ENCODE measurements at regions not wholly inside any gene's neighbourhood (a gene's known extent, or its start where the extent isn't known, plus 50 kb on each side); places are given as distances from the start of the nearest gene placed in this dataset.
A peak's percentile ranks its signal among the peaks of the same experiment; 100 is the strongest.

DNA sequence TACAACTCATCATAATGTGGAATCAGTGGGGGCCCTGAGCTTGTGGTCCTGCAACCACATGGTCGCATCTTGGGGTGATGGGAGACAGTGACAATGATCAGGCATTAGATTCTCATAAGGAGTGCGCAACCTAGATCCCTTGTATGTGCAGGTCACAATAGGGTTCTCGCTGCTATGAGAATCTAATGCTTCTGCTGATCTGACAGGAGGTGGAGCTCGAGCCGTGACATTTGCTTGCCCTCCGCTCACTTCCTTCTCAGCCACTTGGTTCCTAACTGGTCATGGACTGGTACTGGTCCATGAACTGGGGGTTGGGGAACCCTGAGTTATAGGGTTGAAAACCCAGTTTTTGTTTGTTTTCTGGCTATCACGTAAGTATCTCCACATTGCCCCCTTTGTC is 1290.9 kb upstream of the ATXN8OS start:
- CTCF ChIA-PET: interaction anchor here (1.0 kb wide), 1 partner anchor 111 kb away, joined by 3 read pairs; no protein-coding TSS in a partner anchor
- H3K36me3 Mint-ChIP-seq (ENCODE audit: insufficient read depth, unreplicated experiment): no peaks in the 10 kb centered on the region

DNA sequence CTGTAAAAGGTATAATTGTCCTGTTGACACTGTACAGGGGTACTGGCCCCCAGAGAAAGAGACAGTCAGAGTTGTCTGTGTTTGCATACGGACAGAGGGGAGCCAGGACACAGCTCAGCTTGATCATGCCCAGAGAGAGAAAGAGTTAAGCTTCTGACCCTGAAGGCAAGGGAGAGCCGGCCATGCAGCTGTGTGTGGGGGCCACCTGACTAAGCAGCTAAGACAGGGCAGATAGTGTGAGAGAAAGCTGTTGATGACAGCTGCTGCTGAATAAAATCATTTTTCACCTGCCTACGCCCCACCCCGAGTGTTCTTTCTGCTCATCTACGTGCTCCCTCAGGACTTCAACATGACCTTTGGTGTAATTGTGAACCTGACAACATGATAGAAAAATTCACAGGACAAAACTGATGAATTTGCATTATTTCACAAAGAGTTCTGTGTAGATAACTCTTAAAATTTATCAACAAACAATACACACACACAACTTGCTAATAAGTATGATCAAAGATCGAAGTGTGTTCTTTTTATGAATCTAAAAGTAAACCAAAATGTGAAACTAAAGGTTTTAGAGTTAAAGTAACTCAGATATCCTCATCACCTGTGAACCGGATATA is 1294.3 kb upstream of the ATXN8OS start:
- DNase-seq: no peak
- no TSS peak for BruUV-seq (replicated peaks)
- Histone ChIP-seq H3K4me3 (ENCODE audit: low read depth, low read length) (no peak overlapping the region), H3K36me3 (ENCODE audit: control insufficient read depth, insufficient read depth, low read length) (no peaks in the 10 kb centered on the region), H3K9me3 (no peaks in the 10 kb centered on the region), H3K4me1 (no peaks in the 10 kb centered on the region), H3K27me3 (replicated peaks; ENCODE audit: control insufficient read depth, insufficient read depth, low read length) (no peaks in the 10 kb centered on the region)
- intact Hi-C loops (cut with micrococcal nuclease; ENCODE audit: unreplicated experiment): loop anchor here (10.0 kb wide), 1 partner anchor 508 kb away; no protein-coding TSS in a partner anchor
- H3K9me3 Mint-ChIP-seq (ENCODE audit: unreplicated experiment): no peaks in the 10 kb centered on the region
- H3K27me3 Mint-ChIP-seq (ENCODE audit: insufficient read depth, unreplicated experiment): no peaks in the 10 kb centered on the region
- no peak overlapping the region for H3K4me3 Mint-ChIP-seq (ENCODE audit: unreplicated experiment)
- POLR2A ChIA-PET: no interaction called here
- H3K36me3 Mint-ChIP-seq (ENCODE audit: insufficient read depth, unreplicated experiment): no peaks in the 10 kb centered on the region
- H3K27ac Mint-ChIP-seq (ENCODE audit: unreplicated experiment): no peak overlapping the region
- CTCF ChIA-PET: interaction anchor here (0.8 kb wide), 1 partner anchor 114 kb away, joined by 4 read pairs; no protein-coding TSS in a partner anchor
- no peaks in the 10 kb centered on the region for H3K4me1 Mint-ChIP-seq (ENCODE audit: low read depth, unreplicated experiment)
- TF ChIP-seq, protein P1, sequence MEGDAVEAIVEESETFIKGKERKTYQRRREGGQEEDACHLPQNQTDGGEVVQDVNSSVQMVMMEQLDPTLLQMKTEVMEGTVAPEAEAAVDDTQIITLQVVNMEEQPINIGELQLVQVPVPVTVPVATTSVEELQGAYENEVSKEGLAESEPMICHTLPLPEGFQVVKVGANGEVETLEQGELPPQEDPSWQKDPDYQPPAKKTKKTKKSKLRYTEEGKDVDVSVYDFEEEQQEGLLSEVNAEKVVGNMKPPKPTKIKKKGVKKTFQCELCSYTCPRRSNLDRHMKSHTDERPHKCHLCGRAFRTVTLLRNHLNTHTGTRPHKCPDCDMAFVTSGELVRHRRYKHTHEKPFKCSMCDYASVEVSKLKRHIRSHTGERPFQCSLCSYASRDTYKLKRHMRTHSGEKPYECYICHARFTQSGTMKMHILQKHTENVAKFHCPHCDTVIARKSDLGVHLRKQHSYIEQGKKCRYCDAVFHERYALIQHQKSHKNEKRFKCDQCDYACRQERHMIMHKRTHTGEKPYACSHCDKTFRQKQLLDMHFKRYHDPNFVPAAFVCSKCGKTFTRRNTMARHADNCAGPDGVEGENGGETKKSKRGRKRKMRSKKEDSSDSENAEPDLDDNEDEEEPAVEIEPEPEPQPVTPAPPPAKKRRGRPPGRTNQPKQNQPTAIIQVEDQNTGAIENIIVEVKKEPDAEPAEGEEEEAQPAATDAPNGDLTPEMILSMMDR (IDR thresholded peaks at IDR 0.05; ENCODE audit: insufficient read depth in 1 of 2, low read depth in 1 of 2, low read length in 1 of 2, severe bottlenecking in 1 of 2, unreplicated experiment in 1 of 2): no peak

More for the DNA sequence above, 1290.9 kb upstream of the ATXN8OS start:
- Histone ChIP-seq H3K4me1 (no peaks in the 10 kb centered on the region), H3K9me3 (no peaks in the 10 kb centered on the region), H3K36me3 (ENCODE audit: control insufficient read depth, insufficient read depth, low read length) (no peaks in the 10 kb centered on the region), H3K4me3 (ENCODE audit: low read depth, low read length) (no peak overlapping the region), H3K27me3 (replicated peaks; ENCODE audit: control insufficient read depth, insufficient read depth, low read length) (no peaks in the 10 kb centered on the region)
- POLR2A ChIA-PET: no interaction called here
- H3K27ac Mint-ChIP-seq (ENCODE audit: unreplicated experiment): no peak overlapping the region
- DNase-seq: peak in 1 of 2 experiments; percentile 10
- H3K4me1 Mint-ChIP-seq (ENCODE audit: low read depth, unreplicated experiment): no peaks in the 10 kb centered on the region
- BruUV-seq (replicated peaks): no TSS peak
- intact Hi-C loops (cut with micrococcal nuclease; ENCODE audit: unreplicated experiment): loop anchor here (1.0 to 10.0 kb wide), 2 partner anchors 111 to 512 kb away; no protein-coding TSS in a partner anchor
- H3K9me3 Mint-ChIP-seq (ENCODE audit: unreplicated experiment): no peaks in the 10 kb centered on the region
- H3K27me3 Mint-ChIP-seq (ENCODE audit: insufficient read depth, unreplicated experiment): no peaks in the 10 kb centered on the region
- H3K4me3 Mint-ChIP-seq (ENCODE audit: unreplicated experiment): no peak overlapping the region
- TF ChIP-seq, protein P1 (IDR thresholded peaks at IDR 0.05; ENCODE audit: insufficient read depth in 1 of 2, low read depth in 1 of 2, low read length in 1 of 2, severe bottlenecking in 1 of 2, unreplicated experiment in 1 of 2): peak in 1 of 2 experiments; percentile 7

DNA sequence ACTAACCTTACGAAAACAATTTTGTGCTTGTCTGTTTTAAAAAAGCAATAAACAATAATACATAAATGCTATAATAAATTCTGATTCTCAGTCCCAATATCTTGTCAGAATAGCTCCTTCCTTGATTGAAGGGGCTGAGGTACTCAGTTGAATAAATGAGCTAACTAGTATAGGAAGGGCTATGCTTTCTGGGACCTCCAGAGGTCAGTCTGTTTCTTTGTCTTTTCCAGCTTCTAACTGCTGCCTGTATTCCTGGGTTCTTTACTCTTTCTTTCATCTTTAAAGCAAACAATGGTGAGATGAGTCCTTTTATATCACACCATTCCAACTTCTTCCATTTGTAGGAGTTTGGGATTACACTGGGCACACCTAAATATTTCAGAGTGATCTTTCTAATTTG is 1297.0 kb upstream of the ATXN8OS start:
- H3K4me3 Mint-ChIP-seq (ENCODE audit: unreplicated experiment): no peak overlapping the region
- peak in 1 of 2 experiments; percentile 16 for DNase-seq
- no peaks in the 10 kb centered on the region for H3K9me3 Mint-ChIP-seq (ENCODE audit: unreplicated experiment)
- no peaks in the 10 kb centered on the region for H3K9me3 ChIP-seq
- no peaks in the 10 kb centered on the region for H3K4me1 Mint-ChIP-seq (ENCODE audit: low read depth, unreplicated experiment)
- H3K4me3 ChIP-seq (ENCODE audit: low read depth, low read length): no peak overlapping the region
- H3K27me3 ChIP-seq (replicated peaks; ENCODE audit: control insufficient read depth, insufficient read depth, low read length): no peaks in the 10 kb centered on the region
- no peaks in the 10 kb centered on the region for H3K36me3 ChIP-seq (ENCODE audit: control insufficient read depth, insufficient read depth, low read length)
- intact Hi-C loops (cut with micrococcal nuclease; ENCODE audit: unreplicated experiment): loop anchor here (1.0 to 10.0 kb wide), 3 partner anchors 117 to 514 kb away; no protein-coding TSS in a partner anchor
- no TSS peak for BruUV-seq (replicated peaks)
- POLR2A ChIA-PET: no interaction called here
- TF ChIP-seq, protein P1 (IDR thresholded peaks at IDR 0.05; ENCODE audit: insufficient read depth in 1 of 2, low read depth in 1 of 2, low read length in 1 of 2, severe bottlenecking in 1 of 2, unreplicated experiment in 1 of 2): peak; percentile 23 to 61
- CTCF ChIA-PET: interaction anchor here (0.6 to 1.1 kb wide), 2 partner anchors 116 to 392 kb away, joined by 3 to 20 read pairs; no protein-coding TSS in a partner anchor
- H3K27ac Mint-ChIP-seq (ENCODE audit: unreplicated experiment): no peak overlapping the region
- H3K36me3 Mint-ChIP-seq (ENCODE audit: insufficient read depth, unreplicated experiment): no peaks in the 10 kb centered on the region
- H3K4me1 ChIP-seq: no peaks in the 10 kb centered on the region
- no peaks in the 10 kb centered on the region for H3K27me3 Mint-ChIP-seq (ENCODE audit: insufficient read depth, unreplicated experiment)

All from Caco-2 (cell line).